ENCODE measurements at regions not wholly inside any gene's neighbourhood (a gene's known extent, or its start where the extent isn't known, plus 50 kb on each side); places are given as distances from the start of the nearest gene placed in this dataset.

DNA sequence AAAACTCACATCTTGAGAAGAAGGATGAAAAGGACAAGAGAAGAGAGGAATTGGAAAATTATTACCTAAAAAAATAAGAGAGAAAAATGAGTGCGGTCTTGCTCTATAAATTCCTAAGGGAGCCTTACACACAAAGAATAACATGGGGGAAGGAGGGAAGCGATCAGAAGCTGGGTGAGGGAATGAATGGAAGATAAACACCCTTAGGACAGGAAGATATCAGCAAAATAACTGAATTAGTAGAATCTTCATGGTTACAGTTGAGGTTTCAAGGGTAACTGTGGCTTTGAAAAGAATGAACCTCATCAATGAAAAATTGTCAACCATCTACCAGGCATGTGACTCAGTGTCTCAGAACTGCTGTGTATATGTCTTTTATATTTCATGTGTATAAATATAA, 192.5 kb upstream of the FOXD3 start:
- TF ChIP-seq ARID1B (IDR thresholded peaks at IDR 0.05), result no peak
- TF ChIP-seq, protein P1, sequence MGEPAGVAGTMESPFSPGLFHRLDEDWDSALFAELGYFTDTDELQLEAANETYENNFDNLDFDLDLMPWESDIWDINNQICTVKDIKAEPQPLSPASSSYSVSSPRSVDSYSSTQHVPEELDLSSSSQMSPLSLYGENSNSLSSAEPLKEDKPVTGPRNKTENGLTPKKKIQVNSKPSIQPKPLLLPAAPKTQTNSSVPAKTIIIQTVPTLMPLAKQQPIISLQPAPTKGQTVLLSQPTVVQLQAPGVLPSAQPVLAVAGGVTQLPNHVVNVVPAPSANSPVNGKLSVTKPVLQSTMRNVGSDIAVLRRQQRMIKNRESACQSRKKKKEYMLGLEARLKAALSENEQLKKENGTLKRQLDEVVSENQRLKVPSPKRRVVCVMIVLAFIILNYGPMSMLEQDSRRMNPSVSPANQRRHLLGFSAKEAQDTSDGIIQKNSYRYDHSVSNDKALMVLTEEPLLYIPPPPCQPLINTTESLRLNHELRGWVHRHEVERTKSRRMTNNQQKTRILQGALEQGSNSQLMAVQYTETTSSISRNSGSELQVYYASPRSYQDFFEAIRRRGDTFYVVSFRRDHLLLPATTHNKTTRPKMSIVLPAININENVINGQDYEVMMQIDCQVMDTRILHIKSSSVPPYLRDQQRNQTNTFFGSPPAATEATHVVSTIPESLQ (CRISPR knock-in tag; IDR thresholded peaks at IDR 0.05), result no peak
- no peak for TF ChIP-seq PTRF (tag; IDR thresholded peaks at IDR 0.05)
- no peak for TF ChIP-seq KAT8 (IDR thresholded peaks at IDR 0.05; ENCODE audit: low read depth)
- no peak for TF ChIP-seq MAFK (IDR thresholded peaks at IDR 0.05; ENCODE audit: low read length)
- no peak for TF ChIP-seq ZNF398 (CRISPR knock-in tag; IDR thresholded peaks at IDR 0.05)
- TF ChIP-seq RFX5 (IDR thresholded peaks at IDR 0.05; ENCODE audit: low read depth, low read length), result no peak
- TF ChIP-seq NR2C1 (IDR thresholded peaks at IDR 0.05), result no peak
- no peak for TF ChIP-seq NR2C1 (tag; IDR thresholded peaks at IDR 0.05)
- TF ChIP-seq ZFP91 (CRISPR knock-in tag; IDR thresholded peaks at IDR 0.05), result no peak
- TF ChIP-seq, protein P2, sequence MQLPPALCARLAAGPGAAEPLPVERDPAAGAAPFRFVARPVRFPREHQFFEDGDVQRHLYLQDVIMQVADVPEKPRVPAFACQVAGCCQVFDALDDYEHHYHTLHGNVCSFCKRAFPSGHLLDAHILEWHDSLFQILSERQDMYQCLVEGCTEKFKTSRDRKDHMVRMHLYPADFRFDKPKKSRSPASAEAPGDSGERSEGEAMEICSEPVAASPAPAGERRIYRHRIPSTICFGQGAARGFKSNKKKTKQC (CRISPR knock-in tag; IDR thresholded peaks at IDR 0.05), result no peak
- TF ChIP-seq, protein P3, sequence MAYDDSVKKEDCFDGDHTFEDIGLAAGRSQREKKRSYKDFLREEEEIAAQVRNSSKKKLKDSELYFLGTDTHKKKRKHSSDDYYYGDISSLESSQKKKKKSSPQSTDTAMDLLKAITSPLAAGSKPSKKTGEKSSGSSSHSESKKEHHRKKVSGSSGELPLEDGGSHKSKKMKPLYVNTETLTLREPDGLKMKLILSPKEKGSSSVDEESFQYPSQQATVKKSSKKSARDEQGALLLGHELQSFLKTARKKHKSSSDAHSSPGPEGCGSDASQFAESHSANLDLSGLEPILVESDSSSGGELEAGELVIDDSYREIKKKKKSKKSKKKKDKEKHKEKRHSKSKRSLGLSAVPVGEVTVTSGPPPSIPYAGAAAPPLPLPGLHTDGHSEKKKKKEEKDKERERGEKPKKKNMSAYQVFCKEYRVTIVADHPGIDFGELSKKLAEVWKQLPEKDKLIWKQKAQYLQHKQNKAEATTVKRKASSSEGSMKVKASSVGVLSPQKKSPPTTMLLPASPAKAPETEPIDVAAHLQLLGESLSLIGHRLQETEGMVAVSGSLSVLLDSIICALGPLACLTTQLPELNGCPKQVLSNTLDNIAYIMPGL (CRISPR knock-in tag; IDR thresholded peaks at IDR 0.05), result no peak
- no peak for TF ChIP-seq GABPA (tag; conservative IDR thresholded peaks at IDR 0.05; ENCODE audit: low read depth)

Data from K562 (cell line).